GM18861 (cell line): ENCODE measurements at regions not wholly inside any gene's neighbourhood (a gene's known extent, or its start where the extent isn't known, plus 50 kb on each side); places are given as distances from the start of the nearest gene placed in this dataset.
"Not testable (repeated sequence)": the region's sequence is repeated elsewhere in the genome, so short reads cannot be mapped to it uniquely, and the experiment has no call there.

ENCODE experiments used
- ATAC-seq: cut with Tn5 transposase; IDR thresholded peaks from one replicate; pipeline ENCODE4 v1.9.1; 2021; ENCODE audit not compliant: unreplicated experiment

- no peak for ATAC-seq
Observed at GRCh38 chr4:97140545-97140944, 1002.7 kb downstream of the STPG2 start.

- not testable (repeated sequence) for ATAC-seq
Observed at GRCh38 chr4:97141332-97141731, 1001.9 kb downstream of the STPG2 start.

- ATAC-seq = no peak
Observed at GRCh38 chr4:97142410-97142809, 1000.9 kb downstream of the STPG2 start.

- ATAC-seq = no peak
Observed at GRCh38 chr4:97142893-97143292, 1000.4 kb downstream of the STPG2 start.

- no peak for ATAC-seq
Observed at GRCh38 chr4:97144199-97144598, 999.1 kb downstream of the STPG2 start.

GRCh38 chr4:97150966-97151365 is 992.3 kb downstream of the STPG2 start:
- ATAC-seq = no peak

GRCh38 chr4:97152149-97152548 is 991.1 kb downstream of the STPG2 start:
- ATAC-seq = no peak

GRCh38 chr4:97153042-97153441 is 990.2 kb downstream of the STPG2 start:
- no peak for ATAC-seq

GRCh38 chr4:97159625-97160024 is 983.7 kb downstream of the STPG2 start:
- ATAC-seq = no peak

- no peak for ATAC-seq
Observed at GRCh38 chr4:97185233-97185632, 958.0 kb downstream of the STPG2 start.

- ATAC-seq = no peak
Observed at GRCh38 chr4:97197106-97197505, 946.2 kb downstream of the STPG2 start.

- ATAC-seq = no peak
Observed at GRCh38 chr4:97208749-97209148, 934.5 kb downstream of the STPG2 start.

- no peak for ATAC-seq
Observed at GRCh38 chr4:97215409-97215941, 927.8 kb downstream of the STPG2 start.

- no peak for ATAC-seq
Observed at GRCh38 chr4:97216046-97216445, 927.2 kb downstream of the STPG2 start.

GRCh38 chr4:97235521-97235920 is 907.8 kb downstream of the STPG2 start:
- ATAC-seq = no peak

- ATAC-seq = no peak
Observed at GRCh38 chr4:97238956-97239666, 904.2 kb downstream of the STPG2 start.

- ATAC-seq = no peak
Observed at GRCh38 chr4:97239667-97239997, 903.6 kb downstream of the STPG2 start.

GRCh38 chr4:97252615-97253154 is 890.6 kb downstream of the STPG2 start:
- ATAC-seq = no peak

- no peak for ATAC-seq
Observed at GRCh38 chr4:97262769-97263168, 880.5 kb downstream of the STPG2 start.

GRCh38 chr4:97270051-97270450 is 873.2 kb downstream of the STPG2 start:
- ATAC-seq = no peak

- ATAC-seq = no peak
Observed at GRCh38 chr4:97279391-97279790, 863.9 kb downstream of the STPG2 start.

GRCh38 chr4:97300561-97300960 is 842.7 kb downstream of the STPG2 start:
- no peak for ATAC-seq

GRCh38 chr4:97305351-97305750 is 837.9 kb downstream of the STPG2 start:
- no peak for ATAC-seq
